Body of pancreas (tissue), 4 donors: ENCODE measurements at regions not wholly inside any gene's neighbourhood (a gene's known extent, or its start where the extent isn't known, plus 50 kb on each side); places are given as distances from the start of the nearest gene placed in this dataset.

Experiments
- CTCF ChIP-seq, 7 experiments: fragments of 450-650 bp in 4 of 7; fragments of 200-600 bp in 3 of 7; sonication (generic) in 3 of 7; IDR thresholded peaks; one replicate each; pipeline ENCODE4 v1.5.1; 2016 to 2019; ENCODE audit warnings: antibody characterized with exemption in 7 of 7
- POLR2A ChIP-seq, 3 donors: fragments of 450-650 bp; IDR thresholded peaks; one replicate each; pipeline ENCODE4 v1.6.1; 2016; ENCODE audit warnings: antibody characterized with exemption in 3 of 3, mild to moderate bottlenecking in 2 of 3

GRCh38 chr1:242761556-242761955 lies 237.1 kb upstream of the PLD5 start:
- TF ChIP-seq CTCF (IDR thresholded peaks at IDR 0.05): no peak
- TF ChIP-seq POLR2A (IDR thresholded peaks at IDR 0.05): no peak
